CD14-positive monocyte (primary cell): ENCODE measurements at regions not wholly inside any gene's neighbourhood (a gene's known extent, or its start where the extent isn't known, plus 50 kb on each side); places are given as distances from the start of the nearest gene placed in this dataset.

Experiments used
- DNase-seq, 3 donors: peaks; one replicate each; pipeline ENCODE4 v3.0.0-alpha.2; 2011 to 2022
- H2AFZ ChIP-seq: 2 replicates; pipeline ENCODE4 v1.6.0; 2012; ENCODE audit warnings: mild to moderate bottlenecking, low read depth, low read length, inconsistent platforms; ENCODE audit not compliant: insufficient read depth, poor library complexity, severe bottlenecking
- H3K27ac ChIP-seq, 2 donors: 1 replicate in 1 of 2; 2 replicates in 1 of 2; pipeline ENCODE4 v1.5.1; 2012 to 2013; ENCODE audit warnings: low read length in 2 of 2, control low read depth in 1 of 2, inconsistent platforms in 1 of 2, low read depth in 1 of 2, mild to moderate bottlenecking in 1 of 2
- H3K27me3 ChIP-seq, 2 donors: one replicate each; pipeline versions ENCODE4 v1.6.0 to v1.6.1; 2011 to 2013; ENCODE audit warnings: low read length in 2 of 2; ENCODE audit not compliant: control insufficient read depth in 2 of 2, insufficient read depth in 2 of 2
- H3K36me3 ChIP-seq, 2 donors: replicated peaks in 1 of 2; 1 replicate in 1 of 2; 2 replicates in 1 of 2; pipeline versions ENCODE4 v1.5.1 to v1.6.1; 2012 to 2013; ENCODE audit warnings: low read length in 2 of 2, control low read depth in 1 of 2, inconsistent platforms in 1 of 2, mild to moderate bottlenecking in 1 of 2; ENCODE audit not compliant: insufficient read depth in 2 of 2, control insufficient read depth in 1 of 2
- H3K4me1 ChIP-seq, 2 donors: 1 replicate in 1 of 2; 2 replicates in 1 of 2; pipeline versions ENCODE4 v1.5.1 to v1.6.1; 2012 to 2013; ENCODE audit warnings: low read length in 2 of 2, control low read depth in 1 of 2, inconsistent platforms in 1 of 2, mild to moderate bottlenecking in 1 of 2, moderate library complexity in 1 of 2; ENCODE audit not compliant: insufficient read depth in 2 of 2, control insufficient read depth in 1 of 2
- H3K4me2 ChIP-seq: replicated peaks from 2 replicates; pipeline ENCODE3; 2012; ENCODE audit warnings: low read length, moderate library complexity, mild to moderate bottlenecking; ENCODE audit not compliant: poor library complexity, severe bottlenecking; ENCODE audit errors: extremely low read depth
- H3K4me3 ChIP-seq, 3 experiments: fragments of 200-600 bp in 1 of 3; sonication (generic) in 1 of 3; replicated peaks in 1 of 3; 1 replicate in 2 of 3; 2 replicates in 1 of 3; pipeline ENCODE4 v1.5.1; 2011 to 2013; ENCODE audit warnings: low read length in 3 of 3, mild to moderate bottlenecking in 3 of 3, control low read depth in 2 of 3, low read depth in 2 of 3, inconsistent platforms in 1 of 3, moderate library complexity in 1 of 3
- H3K79me2 ChIP-seq: 2 replicates; pipeline ENCODE4 v1.6.0; 2012; ENCODE audit warnings: mild to moderate bottlenecking, control low read depth, inconsistent platforms, low read length, moderate library complexity; ENCODE audit not compliant: insufficient read depth
- H3K9ac ChIP-seq: 2 replicates; pipeline ENCODE4 v1.6.0; 2017; ENCODE audit warnings: low read length, mild to moderate bottlenecking; ENCODE audit not compliant: insufficient read depth, poor library complexity, severe bottlenecking
- H3K9me3 ChIP-seq, 2 donors: replicated peaks in 1 of 2; 1 replicate in 1 of 2; 2 replicates in 1 of 2; pipeline versions ENCODE4 v1.5.1 to v1.6.1; 2012 to 2013; ENCODE audit warnings: low read length in 2 of 2, control low read depth in 1 of 2; ENCODE audit not compliant: control insufficient read depth in 1 of 2, insufficient read depth in 1 of 2
- H4K20me1 ChIP-seq: 2 replicates; pipeline ENCODE4 v1.6.0; 2012; ENCODE audit warnings: mild to moderate bottlenecking, low read length, control low read depth, moderate library complexity; ENCODE audit not compliant: insufficient read depth
- H3K27ac Mint-ChIP-seq, 7 donors: one replicate each; pipeline ENCODE4 v1.8.0; 2020; ENCODE audit warnings: mild to moderate bottlenecking in 7 of 7, mixed read lengths in 7 of 7, moderate library complexity in 6 of 7, inconsistent platforms in 2 of 7
- H3K27me3 Mint-ChIP-seq, 3 donors: one replicate each; pipeline ENCODE4 v1.8.0; 2021 to 2022; ENCODE audit warnings: low read depth in 3 of 3, mild to moderate bottlenecking in 3 of 3, mixed read lengths in 3 of 3, moderate library complexity in 3 of 3, inconsistent platforms in 1 of 3
- H3K36me3 Mint-ChIP-seq, 2 donors: one replicate each; pipeline ENCODE4 v1.8.0; 2020; ENCODE audit warnings: mixed read lengths in 2 of 2, inconsistent platforms in 1 of 2, mild to moderate bottlenecking in 1 of 2
- H3K4me1 Mint-ChIP-seq: one replicate; pipeline ENCODE4 v1.8.0; 2020; ENCODE audit warnings: mild to moderate bottlenecking, mixed read lengths
- H3K4me3 Mint-ChIP-seq, 2 donors: one replicate each; pipeline ENCODE4 v1.8.0; 2020; ENCODE audit warnings: mild to moderate bottlenecking in 2 of 2, mixed read lengths in 2 of 2, moderate library complexity in 1 of 2
- H3K9me3 Mint-ChIP-seq, 7 donors: one replicate each; pipeline ENCODE4 v1.8.0; 2020 to 2022; ENCODE audit warnings: mixed read lengths in 7 of 7, mild to moderate bottlenecking in 6 of 7, moderate library complexity in 6 of 7, inconsistent platforms in 2 of 7
- WGBS: methylation state at CpG from one replicate; pipeline ENCODE4 v1.1.5; 2013; ENCODE audit warnings: missing lambda C conversion rate; ENCODE audit not compliant: insufficient coverage; 5-methylcytosine and 5-hydroxymethylcytosine counted together
- intact Hi-C, 2 donors: fragments of 100-400 bp; cut with micrococcal nuclease; formaldehyde crosslinking; loops; one replicate each; pipeline versions ENCODE4 v1.15.0 to v1.15.1; 2023
- TF ChIP-seq, protein P1 (sequence below): fragments of 200-600 bp; IDR thresholded peaks from one replicate; pipeline ENCODE4 v1.8.0; 2022; ENCODE audit warnings: antibody characterized with exemption, mild to moderate bottlenecking

DNA sequence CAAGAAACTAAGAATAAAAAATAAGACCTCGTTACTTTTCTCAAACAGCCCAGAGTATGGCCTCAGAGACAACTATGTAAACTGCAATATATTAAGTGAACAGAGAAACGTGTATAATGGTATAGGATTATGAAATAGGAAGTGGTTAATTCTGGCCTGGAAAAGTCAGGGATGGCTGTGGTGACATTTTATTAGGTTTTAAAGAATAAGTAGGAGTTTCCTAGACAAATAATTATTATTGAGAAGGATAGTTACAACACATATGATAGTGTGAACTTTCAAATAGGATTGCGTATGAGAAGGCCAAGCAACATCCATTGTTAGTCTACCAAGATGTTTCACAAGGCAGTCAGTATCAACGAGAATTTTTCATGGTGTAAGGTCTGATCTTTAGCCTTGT lies 244.1 kb downstream of the LPIN1 start:
- no peak overlapping the region for H3K27ac Mint-ChIP-seq
- no peaks in the 10 kb centered on the region for H3K36me3 ChIP-seq
- no CpG with 5 or more reads among the region's 4 CpGs for WGBS
- no peak overlapping the region for H3K4me3 ChIP-seq
- no peak overlapping the region for H3K9ac ChIP-seq
- H3K4me1 ChIP-seq: peaks cover 16 to 22% of the 10 kb centered on the region in 2 donors
- peaks cover 0 to 1% (median 0%) of the 10 kb centered on the region in 3 donors for H3K27me3 Mint-ChIP-seq
- H4K20me1 ChIP-seq: no peaks in the 10 kb centered on the region
- H3K27me3 ChIP-seq: no peaks in the 10 kb centered on the region
- no peak for DNase-seq
- H3K4me1 Mint-ChIP-seq: peaks cover 21% of the 10 kb centered on the region
- intact Hi-C loops: no loop called here
- no peak overlapping the region for H3K27ac ChIP-seq
- H2AFZ ChIP-seq: no peak overlapping the region
- H3K9me3 Mint-ChIP-seq: peaks cover 0 to 12% (median 3%) of the 10 kb centered on the region in 7 donors
- no peak overlapping the region for H3K4me2 ChIP-seq
- no peaks in the 10 kb centered on the region for H3K79me2 ChIP-seq
- peaks cover 0 to 2% of the 10 kb centered on the region in 2 donors for H3K9me3 ChIP-seq
- TF ChIP-seq, protein P1, sequence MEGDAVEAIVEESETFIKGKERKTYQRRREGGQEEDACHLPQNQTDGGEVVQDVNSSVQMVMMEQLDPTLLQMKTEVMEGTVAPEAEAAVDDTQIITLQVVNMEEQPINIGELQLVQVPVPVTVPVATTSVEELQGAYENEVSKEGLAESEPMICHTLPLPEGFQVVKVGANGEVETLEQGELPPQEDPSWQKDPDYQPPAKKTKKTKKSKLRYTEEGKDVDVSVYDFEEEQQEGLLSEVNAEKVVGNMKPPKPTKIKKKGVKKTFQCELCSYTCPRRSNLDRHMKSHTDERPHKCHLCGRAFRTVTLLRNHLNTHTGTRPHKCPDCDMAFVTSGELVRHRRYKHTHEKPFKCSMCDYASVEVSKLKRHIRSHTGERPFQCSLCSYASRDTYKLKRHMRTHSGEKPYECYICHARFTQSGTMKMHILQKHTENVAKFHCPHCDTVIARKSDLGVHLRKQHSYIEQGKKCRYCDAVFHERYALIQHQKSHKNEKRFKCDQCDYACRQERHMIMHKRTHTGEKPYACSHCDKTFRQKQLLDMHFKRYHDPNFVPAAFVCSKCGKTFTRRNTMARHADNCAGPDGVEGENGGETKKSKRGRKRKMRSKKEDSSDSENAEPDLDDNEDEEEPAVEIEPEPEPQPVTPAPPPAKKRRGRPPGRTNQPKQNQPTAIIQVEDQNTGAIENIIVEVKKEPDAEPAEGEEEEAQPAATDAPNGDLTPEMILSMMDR: no peak
- peaks cover 0 to 6% of the 10 kb centered on the region in 2 donors for H3K36me3 Mint-ChIP-seq
- H3K4me3 Mint-ChIP-seq: no peak overlapping the region

GRCh38 chr2:11993749-11994148 lies 247.3 kb downstream of the LPIN1 start:
- Histone ChIP-seq H3K9me3 (peaks cover 0 to 2% of the 10 kb centered on the region in 2 donors), H3K36me3 (no peaks in the 10 kb centered on the region), H3K4me2 (no peak overlapping the region), H4K20me1 (no peaks in the 10 kb centered on the region), H3K27me3 (no peaks in the 10 kb centered on the region), H3K9ac (no peak overlapping the region), H3K4me3 (no peak overlapping the region), H3K27ac (no peak overlapping the region), H3K79me2 (no peaks in the 10 kb centered on the region), H3K4me1 (peaks cover 16 to 22% of the 10 kb centered on the region in 2 donors), H2AFZ (no peak overlapping the region)
- Mint-ChIP-seq H3K9me3 (peaks cover 0 to 12% (median 5%) of the 10 kb centered on the region in 7 donors), H3K27ac (no peak overlapping the region), H3K4me1 (peaks cover 21% of the 10 kb centered on the region), H3K36me3 (peaks cover 0 to 6% of the 10 kb centered on the region in 2 donors), H3K4me3 (no peak overlapping the region), H3K27me3 (peaks cover 0 to 1% (median 0%) of the 10 kb centered on the region in 3 donors)
- TF ChIP-seq, protein P1: no peak
- 100% methylated on average over 1 of the region's 1 CpG for WGBS
- no peak for DNase-seq
- intact Hi-C loops: no loop called here
